ENCODE measurements at regions not wholly inside any gene's neighbourhood (a gene's known extent, or its start where the extent isn't known, plus 50 kb on each side); places are given as distances from the start of the nearest gene placed in this dataset.
"Not testable (repeated sequence)": the region's sequence is repeated elsewhere in the genome, so short reads cannot be mapped to it uniquely, and the experiment has no call there.

GRCh38 chr2:125652280-125652679, 1003.7 kb upstream of the GYPC start:
- no peak for DNase-seq (ENCODE audit: extremely low spot score)
- ChIA-PET POLR2A (no interaction called here), CTCF (no interaction called here)
- TF ChIP-seq ELF4 (IDR thresholded peaks at IDR 0.05) (no peak), SUZ12 (IDR thresholded peaks at IDR 0.05) (no peak), NFRKB (IDR thresholded peaks at IDR 0.05) (no peak), ZNF384 (IDR thresholded peaks at IDR 0.05) (no peak), TARDBP (IDR thresholded peaks at IDR 0.05) (no peak), FOXK2 (IDR thresholded peaks at IDR 0.05) (no peak), PKNOX1 (IDR thresholded peaks at IDR 0.05) (no peak), LEF1 (IDR thresholded peaks at IDR 0.05; ENCODE audit: borderline replicate concordance) (no peak)

- no peak for DNase-seq (ENCODE audit: extremely low spot score)
- TF ChIP-seq CTBP1 (IDR thresholded peaks at IDR 0.05; ENCODE audit: borderline replicate concordance): no peak
- TF ChIP-seq ZNF384 (IDR thresholded peaks at IDR 0.05): no peak
- TF ChIP-seq HDGF (IDR thresholded peaks at IDR 0.05; ENCODE audit: borderline replicate concordance): no peak
- no peak for TF ChIP-seq ARNT (IDR thresholded peaks at IDR 0.05)
- no peak for TF ChIP-seq SP1 (IDR thresholded peaks at IDR 0.05)
- TF ChIP-seq LEF1 (IDR thresholded peaks at IDR 0.05; ENCODE audit: borderline replicate concordance): no peak
- TF ChIP-seq ELF4 (IDR thresholded peaks at IDR 0.05): no peak
- TF ChIP-seq PKNOX1 (IDR thresholded peaks at IDR 0.05): no peak
- no peak for TF ChIP-seq FOXK2 (IDR thresholded peaks at IDR 0.05)
- no peak for TF ChIP-seq FOXA1 (IDR thresholded peaks at IDR 0.05)
- TF ChIP-seq BHLHE40 (IDR thresholded peaks at IDR 0.05; ENCODE audit: borderline replicate concordance): no peak
- TF ChIP-seq TARDBP (IDR thresholded peaks at IDR 0.05): no peak
- no peak for TF ChIP-seq SUZ12 (IDR thresholded peaks at IDR 0.05)
- POLR2A ChIA-PET: no interaction called here
- CTCF ChIA-PET: no interaction called here
Observed at GRCh38 chr2:125654226-125654625, 1001.7 kb upstream of the GYPC start.

GRCh38 chr2:125656190-125656589, 999.8 kb upstream of the GYPC start:
- POLR2A ChIA-PET: no interaction called here

GRCh38 chr2:125658583-125658982, 997.4 kb upstream of the GYPC start:
- CTCF ChIA-PET: no interaction called here
- POLR2A ChIA-PET: no interaction called here
- no peak for DNase-seq (ENCODE audit: extremely low spot score)
- TF ChIP-seq L3MBTL2 (conservative IDR thresholded peaks at IDR 0.05): no peak

More at GRCh38 chr2:125656190-125656589, 999.8 kb upstream of the GYPC start:
- TF ChIP-seq SUZ12 (IDR thresholded peaks at IDR 0.05) (no peak), ZNF384 (IDR thresholded peaks at IDR 0.05) (no peak), CTBP1 (IDR thresholded peaks at IDR 0.05; ENCODE audit: borderline replicate concordance) (no peak), FOXM1 (IDR thresholded peaks at IDR 0.05; ENCODE audit: borderline replicate concordance) (no peak), LEF1 (IDR thresholded peaks at IDR 0.05; ENCODE audit: borderline replicate concordance) (no peak), BHLHE40 (IDR thresholded peaks at IDR 0.05; ENCODE audit: borderline replicate concordance) (no peak), SP1 (IDR thresholded peaks at IDR 0.05) (no peak), TARDBP (IDR thresholded peaks at IDR 0.05) (no peak), HDGF (IDR thresholded peaks at IDR 0.05; ENCODE audit: borderline replicate concordance) (no peak), PKNOX1 (IDR thresholded peaks at IDR 0.05) (no peak), FOXA1 (IDR thresholded peaks at IDR 0.05) (no peak), FOXK2 (IDR thresholded peaks at IDR 0.05) (no peak), L3MBTL2 (conservative IDR thresholded peaks at IDR 0.05) (no peak)
- DNase-seq (ENCODE audit: extremely low spot score): no peak
- CTCF ChIA-PET: no interaction called here

- CTCF ChIA-PET; DNase-seq (ENCODE audit: extremely low spot score); POLR2A ChIA-PET: not testable (repeated sequence)
Observed at GRCh38 chr2:125660369-125660768, 995.6 kb upstream of the GYPC start.

GRCh38 chr2:125667630-125668029, 988.3 kb upstream of the GYPC start:
- CTCF ChIA-PET: no interaction called here
- DNase-seq (ENCODE audit: extremely low spot score): no peak
- POLR2A ChIA-PET: no interaction called here
- TF ChIP-seq BHLHE40 (IDR thresholded peaks at IDR 0.05; ENCODE audit: borderline replicate concordance) (no peak), FOXK2 (IDR thresholded peaks at IDR 0.05) (no peak), NFRKB (IDR thresholded peaks at IDR 0.05) (no peak), FOXM1 (IDR thresholded peaks at IDR 0.05; ENCODE audit: borderline replicate concordance) (no peak), TARDBP (IDR thresholded peaks at IDR 0.05) (no peak), L3MBTL2 (conservative IDR thresholded peaks at IDR 0.05) (no peak), SUZ12 (IDR thresholded peaks at IDR 0.05) (no peak), PKNOX1 (IDR thresholded peaks at IDR 0.05) (no peak), ZNF384 (IDR thresholded peaks at IDR 0.05) (no peak), CTBP1 (IDR thresholded peaks at IDR 0.05; ENCODE audit: borderline replicate concordance) (no peak), ELF4 (IDR thresholded peaks at IDR 0.05) (no peak), HDGF (IDR thresholded peaks at IDR 0.05; ENCODE audit: borderline replicate concordance) (no peak), LEF1 (IDR thresholded peaks at IDR 0.05; ENCODE audit: borderline replicate concordance) (no peak), SP1 (IDR thresholded peaks at IDR 0.05) (no peak), ARNT (IDR thresholded peaks at IDR 0.05) (no peak), FOXA1 (IDR thresholded peaks at IDR 0.05) (no peak)

- ChIA-PET CTCF (no interaction called here), POLR2A (no interaction called here)
- DNase-seq (ENCODE audit: extremely low spot score): no peak
- TF ChIP-seq FOXA1 (IDR thresholded peaks at IDR 0.05): no peak
- TF ChIP-seq HDGF (IDR thresholded peaks at IDR 0.05; ENCODE audit: borderline replicate concordance): no peak
- TF ChIP-seq SP1 (IDR thresholded peaks at IDR 0.05): no peak
- TF ChIP-seq ELF4 (IDR thresholded peaks at IDR 0.05): no peak
- no peak for TF ChIP-seq NFRKB (IDR thresholded peaks at IDR 0.05)
Observed at GRCh38 chr2:125679903-125680302, 976.1 kb upstream of the GYPC start.

All from HEK293T (cell line).